ENCODE measurements at regions not wholly inside any gene's neighbourhood (a gene's known extent, or its start where the extent isn't known, plus 50 kb on each side); places are given as distances from the start of the nearest gene placed in this dataset.

DNA sequence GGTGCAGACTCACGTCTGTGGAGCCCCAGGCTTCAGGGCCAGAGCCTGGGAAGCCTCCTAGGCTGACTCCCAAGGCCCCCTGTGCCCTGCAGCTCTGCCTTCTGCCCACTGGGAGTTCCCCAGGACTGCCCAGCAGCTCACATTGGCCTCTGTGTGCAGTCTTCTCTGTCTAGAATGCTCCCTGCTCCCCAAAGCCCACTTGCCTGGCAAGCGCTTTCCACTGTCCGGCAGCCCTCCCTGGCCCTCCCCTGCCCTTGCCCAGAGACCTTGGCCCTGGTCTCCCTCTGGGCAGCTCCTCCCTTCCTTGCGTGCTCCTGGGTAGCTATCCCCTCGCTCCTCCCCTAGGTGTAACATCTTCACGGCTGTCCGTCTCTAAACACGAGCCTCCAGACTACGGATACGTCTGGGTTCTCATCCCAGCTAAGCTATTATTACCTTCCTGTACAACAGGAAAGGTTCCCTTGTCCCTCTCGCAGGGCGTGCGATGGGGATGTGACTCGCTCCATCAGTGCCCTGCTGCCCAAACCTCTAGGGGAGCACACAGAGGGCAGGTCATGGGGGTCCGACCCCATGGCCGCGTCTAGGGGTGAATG lies 325.5 kb upstream of the RTL1 start:
- TF ChIP-seq, protein P1, sequence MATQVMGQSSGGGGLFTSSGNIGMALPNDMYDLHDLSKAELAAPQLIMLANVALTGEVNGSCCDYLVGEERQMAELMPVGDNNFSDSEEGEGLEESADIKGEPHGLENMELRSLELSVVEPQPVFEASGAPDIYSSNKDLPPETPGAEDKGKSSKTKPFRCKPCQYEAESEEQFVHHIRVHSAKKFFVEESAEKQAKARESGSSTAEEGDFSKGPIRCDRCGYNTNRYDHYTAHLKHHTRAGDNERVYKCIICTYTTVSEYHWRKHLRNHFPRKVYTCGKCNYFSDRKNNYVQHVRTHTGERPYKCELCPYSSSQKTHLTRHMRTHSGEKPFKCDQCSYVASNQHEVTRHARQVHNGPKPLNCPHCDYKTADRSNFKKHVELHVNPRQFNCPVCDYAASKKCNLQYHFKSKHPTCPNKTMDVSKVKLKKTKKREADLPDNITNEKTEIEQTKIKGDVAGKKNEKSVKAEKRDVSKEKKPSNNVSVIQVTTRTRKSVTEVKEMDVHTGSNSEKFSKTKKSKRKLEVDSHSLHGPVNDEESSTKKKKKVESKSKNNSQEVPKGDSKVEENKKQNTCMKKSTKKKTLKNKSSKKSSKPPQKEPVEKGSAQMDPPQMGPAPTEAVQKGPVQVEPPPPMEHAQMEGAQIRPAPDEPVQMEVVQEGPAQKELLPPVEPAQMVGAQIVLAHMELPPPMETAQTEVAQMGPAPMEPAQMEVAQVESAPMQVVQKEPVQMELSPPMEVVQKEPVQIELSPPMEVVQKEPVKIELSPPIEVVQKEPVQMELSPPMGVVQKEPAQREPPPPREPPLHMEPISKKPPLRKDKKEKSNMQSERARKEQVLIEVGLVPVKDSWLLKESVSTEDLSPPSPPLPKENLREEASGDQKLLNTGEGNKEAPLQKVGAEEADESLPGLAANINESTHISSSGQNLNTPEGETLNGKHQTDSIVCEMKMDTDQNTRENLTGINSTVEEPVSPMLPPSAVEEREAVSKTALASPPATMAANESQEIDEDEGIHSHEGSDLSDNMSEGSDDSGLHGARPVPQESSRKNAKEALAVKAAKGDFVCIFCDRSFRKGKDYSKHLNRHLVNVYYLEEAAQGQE (IDR thresholded peaks at IDR 0.05; ENCODE audit: insufficient read depth in 1 of 2, low read depth in 2 of 2, low read length in 2 of 2), result no peak
- TF ChIP-seq FOXP2 (optimal IDR thresholded peaks at IDR 0.05; ENCODE audit: borderline replicate concordance, extremely low read depth, extremely low read length, insufficient read depth) (no peak), POLR2AphosphoS5 (IDR thresholded peaks at IDR 0.05; ENCODE audit: low read depth, low read length) (peak; percentile 58), TAF1 (IDR thresholded peaks at IDR 0.05; ENCODE audit: borderline replicate concordance, insufficient read depth, low read length) (no peak), SIN3A (IDR thresholded peaks at IDR 0.05; ENCODE audit: borderline replicate concordance, insufficient read depth, low read length) (no peak)

DNA sequence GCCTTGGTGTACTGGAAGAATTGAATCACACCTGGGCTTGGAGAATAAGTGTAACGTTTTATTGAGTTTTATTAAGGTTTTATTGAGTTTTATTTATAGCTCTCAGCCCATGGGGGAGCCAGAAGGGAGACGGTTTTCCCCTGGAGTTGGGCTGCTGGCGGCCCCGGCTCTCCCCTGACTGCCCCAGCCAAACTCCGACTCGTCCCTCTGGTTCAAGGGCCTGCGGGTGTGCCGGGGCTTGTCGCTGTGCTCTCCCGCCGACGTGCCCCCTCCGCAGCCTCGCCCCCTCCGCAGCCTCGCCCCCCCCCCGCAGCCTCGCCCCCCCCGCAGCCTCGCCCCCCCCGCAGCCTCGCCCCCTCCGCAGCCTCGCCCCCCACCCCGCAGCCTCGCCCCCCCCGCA lies 326.1 kb upstream of the RTL1 start:
- TF ChIP-seq POLR2AphosphoS5 (IDR thresholded peaks at IDR 0.05; ENCODE audit: low read depth, low read length) (no peak), TAF1 (IDR thresholded peaks at IDR 0.05; ENCODE audit: borderline replicate concordance, insufficient read depth, low read length) (no peak), SIN3A (IDR thresholded peaks at IDR 0.05; ENCODE audit: borderline replicate concordance, insufficient read depth, low read length) (no peak), FOXP2 (optimal IDR thresholded peaks at IDR 0.05; ENCODE audit: borderline replicate concordance, extremely low read depth, extremely low read length, insufficient read depth) (no peak)
- TF ChIP-seq, protein P1 (IDR thresholded peaks at IDR 0.05; ENCODE audit: insufficient read depth in 1 of 2, low read depth in 2 of 2, low read length in 2 of 2), result no peak

DNA sequence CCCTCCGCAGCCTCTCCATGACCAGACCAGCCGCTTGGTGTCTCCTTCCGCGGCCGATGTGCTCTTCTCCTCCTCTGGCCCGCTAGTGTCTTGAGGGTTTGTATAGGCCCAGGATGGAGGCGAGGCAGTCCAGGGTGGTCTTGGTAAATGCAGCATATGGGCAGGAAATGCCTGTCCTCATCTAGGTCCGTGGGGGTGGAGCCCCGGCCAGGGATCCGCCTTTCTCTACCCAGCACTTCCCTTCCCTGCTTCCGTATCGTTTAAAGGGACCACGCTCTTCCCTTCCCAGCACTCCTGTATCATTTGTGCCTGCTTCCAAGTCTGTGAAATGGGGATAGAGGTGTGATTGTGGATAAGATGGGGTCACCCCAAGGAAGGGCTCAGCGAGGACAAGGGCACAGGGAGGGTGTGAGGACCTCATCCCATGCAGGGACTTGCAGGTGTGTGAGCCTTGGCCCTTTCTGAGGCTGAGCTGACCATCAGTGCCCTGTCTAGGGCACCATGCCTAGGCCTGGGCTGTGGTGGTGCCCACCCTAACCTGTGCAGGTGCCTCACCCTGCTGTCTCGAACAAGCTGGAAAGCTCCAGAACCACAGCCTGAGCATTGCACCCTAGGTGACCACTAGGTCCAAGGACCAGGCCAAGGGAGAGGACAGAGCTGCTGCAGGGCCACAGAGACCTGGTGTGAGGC lies 326.8 kb upstream of the RTL1 start:
- TF ChIP-seq TAF1 (IDR thresholded peaks at IDR 0.05; ENCODE audit: borderline replicate concordance, insufficient read depth, low read length), result peak; percentile 61; the same call in 1 of the 2 replicates
- 0 out of 2 replicates have a peak, but pooled peaks have one; percentile 42 for TF ChIP-seq SIN3A (IDR thresholded peaks at IDR 0.05; ENCODE audit: borderline replicate concordance, insufficient read depth, low read length)
- no peak for TF ChIP-seq FOXP2 (optimal IDR thresholded peaks at IDR 0.05; ENCODE audit: borderline replicate concordance, extremely low read depth, extremely low read length, insufficient read depth)
- peak; percentile 48; the same call in 1 of the 2 replicates for TF ChIP-seq POLR2AphosphoS5 (IDR thresholded peaks at IDR 0.05; ENCODE audit: low read depth, low read length)

DNA sequence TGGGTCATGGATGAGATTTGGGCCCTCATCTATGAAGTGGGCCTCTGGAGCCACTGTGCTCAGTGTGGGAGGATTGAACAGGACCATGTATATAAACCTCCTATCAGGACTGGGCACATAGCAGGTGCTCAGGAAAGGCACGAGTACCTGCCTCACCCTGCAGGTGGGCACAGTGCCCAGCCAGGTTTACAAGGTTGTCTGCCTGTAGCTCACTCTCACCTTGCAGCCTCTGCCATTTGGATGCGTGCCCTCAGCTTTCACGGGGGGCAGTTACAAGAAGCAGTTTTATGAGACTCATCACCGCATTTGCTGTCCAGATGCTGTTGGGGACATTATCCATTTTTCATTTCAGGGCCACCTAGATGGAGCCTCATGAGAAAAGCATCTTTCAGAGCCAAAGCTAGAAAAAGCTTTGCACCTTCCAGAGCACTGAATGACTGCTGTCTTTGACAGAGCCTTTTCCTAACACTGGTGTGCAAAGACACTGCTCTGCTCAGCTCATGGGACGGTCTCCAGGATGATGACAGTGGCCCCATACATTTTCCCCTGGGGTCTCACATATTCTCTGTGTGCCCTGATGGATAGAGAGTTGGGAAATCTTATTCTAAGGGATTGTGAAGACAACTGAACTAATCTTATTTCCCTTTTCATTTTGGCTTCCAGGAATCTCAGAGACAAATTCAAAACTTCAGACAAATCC lies 327.5 kb upstream of the RTL1 start:
- TF ChIP-seq, protein P1 (IDR thresholded peaks at IDR 0.05; ENCODE audit: insufficient read depth in 1 of 2, low read depth in 2 of 2, low read length in 2 of 2), result no peak
- TF ChIP-seq FOXP2 (optimal IDR thresholded peaks at IDR 0.05; ENCODE audit: borderline replicate concordance, extremely low read depth, extremely low read length, insufficient read depth), result no peak

DNA sequence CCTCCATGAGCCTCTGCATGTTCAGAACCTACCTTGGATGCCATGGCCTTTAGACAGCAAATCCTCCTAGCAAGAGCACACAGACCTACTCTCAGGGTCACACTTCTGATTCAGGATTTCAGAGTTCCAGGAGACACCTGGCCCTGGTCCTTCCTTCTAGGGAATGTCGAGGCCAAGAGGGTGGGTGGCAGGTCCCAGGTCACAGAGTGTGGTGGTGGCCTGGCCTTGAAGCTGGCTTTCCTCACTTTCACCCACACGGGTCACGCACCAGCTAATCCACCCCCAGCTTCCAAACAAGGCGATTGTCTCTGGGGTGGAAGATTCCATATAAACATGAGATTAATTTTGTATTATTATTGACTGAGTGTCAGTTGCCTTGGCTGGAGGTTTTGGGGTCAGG lies 328.3 kb upstream of the RTL1 start:
- TF ChIP-seq FOXP2 (optimal IDR thresholded peaks at IDR 0.05; ENCODE audit: borderline replicate concordance, extremely low read depth, extremely low read length, insufficient read depth) (no peak), TAF1 (IDR thresholded peaks at IDR 0.05; ENCODE audit: borderline replicate concordance, insufficient read depth, low read length) (no peak), SIN3A (IDR thresholded peaks at IDR 0.05; ENCODE audit: borderline replicate concordance, insufficient read depth, low read length) (no peak), POLR2AphosphoS5 (IDR thresholded peaks at IDR 0.05; ENCODE audit: low read depth, low read length) (no peak)
- TF ChIP-seq, protein P1 (IDR thresholded peaks at IDR 0.05; ENCODE audit: insufficient read depth in 1 of 2, low read depth in 2 of 2, low read length in 2 of 2), result no peak

Data from PFSK-1 (cell line).